H9 (cell line): ENCODE measurements at regions not wholly inside any gene's neighbourhood (a gene's known extent, or its start where the extent isn't known, plus 50 kb on each side); places are given as distances from the start of the nearest gene placed in this dataset.

Experiments
- DNase-seq: peaks from one replicate; pipeline ENCODE4 v3.0.0-alpha.2; 2017
- H2AFZ ChIP-seq: one replicate; pipeline ENCODE4 v1.6.1; 2013; ENCODE audit warnings: mild to moderate bottlenecking, low read length, control low read depth, moderate library complexity
- H2AK5ac ChIP-seq: 2 replicates; pipeline ENCODE4 v1.6.1; 2013; ENCODE audit warnings: low read length, control low read depth, mixed read lengths; ENCODE audit not compliant: insufficient read length
- H2BK120ac ChIP-seq: one replicate; pipeline ENCODE4 v1.6.1; 2013; ENCODE audit warnings: low read depth, mild to moderate bottlenecking, low read length, control low read depth, inconsistent platforms; ENCODE audit not compliant: poor library complexity, severe bottlenecking
- H2BK12ac ChIP-seq: 2 replicates; pipeline ENCODE4 v1.6.1; 2013; ENCODE audit warnings: low read length, control low read depth, mixed read lengths, low read depth; ENCODE audit not compliant: insufficient read length
- H2BK15ac ChIP-seq: 2 replicates; pipeline ENCODE4 v1.6.1; 2013; ENCODE audit warnings: low read depth, low read length, control low read depth
- H2BK20ac ChIP-seq: one replicate; pipeline ENCODE4 v1.6.1; 2013; ENCODE audit warnings: low read depth, mild to moderate bottlenecking, low read length, control low read depth, inconsistent platforms; ENCODE audit not compliant: poor library complexity, severe bottlenecking
- H2BK5ac ChIP-seq: 2 replicates; pipeline ENCODE4 v1.6.1; 2013; ENCODE audit warnings: low read length, control low read depth, mixed read lengths; ENCODE audit not compliant: insufficient read length
- H3K14ac ChIP-seq: 2 replicates; pipeline ENCODE4 v1.6.1; 2013; ENCODE audit warnings: low read length, control low read depth; ENCODE audit not compliant: insufficient read depth
- H3K18ac ChIP-seq: 2 replicates; pipeline ENCODE4 v1.6.1; 2013; ENCODE audit warnings: low read depth, mild to moderate bottlenecking, mixed read lengths, low read length, control low read depth; ENCODE audit not compliant: insufficient read length
- H3K23ac ChIP-seq: 2 replicates; pipeline ENCODE4 v1.6.1; 2013; ENCODE audit warnings: low read length, control low read depth, mixed read lengths, low read depth; ENCODE audit not compliant: insufficient read length
- H3K23me2 ChIP-seq: 2 replicates; pipeline ENCODE4 v1.6.1; 2013; ENCODE audit warnings: low read depth, mild to moderate bottlenecking, mixed read lengths, low read length, control low read depth; ENCODE audit not compliant: insufficient read length, poor library complexity, severe bottlenecking
- H3K27ac ChIP-seq: 2 replicates; pipeline ENCODE4 v1.5.1; 2013; ENCODE audit warnings: low read length, control low read depth, mixed read lengths, low read depth; ENCODE audit not compliant: insufficient read length
- H3K27me3 ChIP-seq: 2 replicates; pipeline ENCODE4 v1.6.1; 2013; ENCODE audit warnings: low read length, control low read depth, inconsistent platforms; ENCODE audit not compliant: insufficient read depth
- H3K4ac ChIP-seq: 2 replicates; pipeline ENCODE4 v1.6.1; 2013; ENCODE audit warnings: low read depth, mild to moderate bottlenecking, control low read depth, inconsistent platforms, low read length, moderate library complexity
- H3K4me1 ChIP-seq: 2 replicates; pipeline ENCODE4 v1.6.1; 2013; ENCODE audit warnings: low read length, control low read depth, inconsistent platforms; ENCODE audit not compliant: insufficient read depth
- H3K4me2 ChIP-seq: 2 replicates; pipeline ENCODE4 v1.6.1; 2013; ENCODE audit warnings: low read length, control low read depth, mixed read lengths; ENCODE audit not compliant: insufficient read length, insufficient read depth
- H3K56ac ChIP-seq: 2 replicates; pipeline ENCODE4 v1.6.1; 2013; ENCODE audit warnings: low read depth, mild to moderate bottlenecking, mixed read lengths, low read length, control low read depth; ENCODE audit not compliant: insufficient read length
- H3K79me1 ChIP-seq: 2 replicates; pipeline ENCODE4 v1.6.1; 2013; ENCODE audit warnings: low read depth, mild to moderate bottlenecking, moderate library complexity, low read length, control low read depth, inconsistent platforms; ENCODE audit not compliant: insufficient read depth, poor library complexity, severe bottlenecking
- H3K79me2 ChIP-seq: 2 replicates; pipeline ENCODE4 v1.6.1; 2013; ENCODE audit warnings: low read length, control low read depth, inconsistent platforms; ENCODE audit not compliant: insufficient read depth
- H3K9ac ChIP-seq: 2 replicates; pipeline ENCODE4 v1.6.1; 2013; ENCODE audit warnings: low read length, control low read depth, mixed read lengths; ENCODE audit not compliant: insufficient read length; ENCODE audit errors: extremely low read depth
- H3K9me3 ChIP-seq: one replicate; pipeline ENCODE4 v1.6.1; 2013; ENCODE audit warnings: low read depth, low read length, inconsistent platforms; ENCODE audit not compliant: control insufficient read depth
- H3T11ph ChIP-seq: one replicate; pipeline ENCODE4 v1.6.1; 2013; ENCODE audit warnings: mild to moderate bottlenecking, low read length, control low read depth, inconsistent platforms
- H4K20me1 ChIP-seq: one replicate; pipeline ENCODE4 v1.6.1; 2013; ENCODE audit not compliant: control insufficient read depth, insufficient read length, insufficient read depth
- H4K5ac ChIP-seq: 2 replicates; pipeline ENCODE4 v1.6.1; 2013; ENCODE audit warnings: low read depth, mild to moderate bottlenecking, mixed read lengths, low read length, control low read depth; ENCODE audit not compliant: insufficient read length
- H4K8ac ChIP-seq: replicated peaks from 2 replicates; pipeline ENCODE4 v1.6.1; 2013; ENCODE audit warnings: low read length, control low read depth, mixed read lengths, low read depth; ENCODE audit not compliant: insufficient read length
- H4K91ac ChIP-seq: 2 replicates; pipeline ENCODE4 v1.6.1; 2013; ENCODE audit warnings: low read depth, mild to moderate bottlenecking, moderate library complexity, mixed read lengths, low read length, control low read depth; ENCODE audit not compliant: insufficient read length
- H3K27ac Mint-ChIP-seq, 3 experiments: 2 replicates in 2 of 3; 3 replicates in 1 of 3; pipeline ENCODE4 v1.8.0; 2020 to 2021; ENCODE audit warnings: mixed read lengths in 3 of 3, mild to moderate bottlenecking in 1 of 3, moderate library complexity in 1 of 3
- H3K27me3 Mint-ChIP-seq: 2 replicates; pipeline ENCODE4 v1.8.0; 2021; ENCODE audit warnings: low read depth, mild to moderate bottlenecking, moderate library complexity, mixed read lengths
- H3K36me3 Mint-ChIP-seq, 3 experiments: 2 replicates in 2 of 3; 3 replicates in 1 of 3; pipeline ENCODE4 v1.8.0; 2020 to 2021; ENCODE audit warnings: low read depth in 3 of 3, mixed read lengths in 3 of 3; ENCODE audit not compliant: insufficient read depth in 1 of 3
- H3K4me1 Mint-ChIP-seq, 2 experiments: 2 replicates each; pipeline ENCODE4 v1.8.0; 2020; ENCODE audit warnings: mixed read lengths in 2 of 2
- H3K4me3 Mint-ChIP-seq, 2 experiments: 2 replicates in 1 of 2; 3 replicates in 1 of 2; pipeline ENCODE4 v1.8.0; 2020 to 2021; ENCODE audit warnings: mild to moderate bottlenecking in 2 of 2, mixed read lengths in 2 of 2, moderate library complexity in 1 of 2
- H3K9me3 Mint-ChIP-seq, 2 experiments: 2 replicates in 1 of 2; 3 replicates in 1 of 2; pipeline ENCODE4 v1.8.0; 2020; ENCODE audit warnings: mild to moderate bottlenecking in 2 of 2, mixed read lengths in 2 of 2, moderate library complexity in 1 of 2
- CTCF ChIP-seq: fragments of 200-600 bp; sonication (generic); conservative IDR thresholded peaks from 3 replicates; pipeline ENCODE4 v1.8.0; 2021; ENCODE audit warnings: antibody characterized with exemption, mild to moderate bottlenecking
- WGBS: extraction: QIAGEN DNeasy Blood & Tissue Kit; methylation state at CpG from one replicate; pipeline ENCODE4 v1.1.7; 2013; ENCODE audit warnings: missing lambda C conversion rate, low lambda C conversion rate, mixed read lengths; ENCODE audit not compliant: insufficient read length; ENCODE audit errors: extremely low coverage; 5-methylcytosine and 5-hydroxymethylcytosine counted together

- Histone ChIP-seq H3K27me3 (no peaks in the 10 kb centered on the region), H2BK5ac (no peak overlapping the region), H2BK120ac (no peak overlapping the region), H3T11ph (no peak overlapping the region), H3K9ac (no peak overlapping the region), H3K79me1 (no peaks in the 10 kb centered on the region), H3K79me2 (no peaks in the 10 kb centered on the region), H3K4me2 (no peak overlapping the region), H3K14ac (no peak overlapping the region), H3K27ac (no peak overlapping the region), H3K4ac (no peak overlapping the region), H2BK12ac (no peak overlapping the region), H3K18ac (no peak overlapping the region), H4K8ac (no peak overlapping the region), H3K56ac (no peak overlapping the region), H2BK20ac (no peak overlapping the region), H3K23ac (no peak overlapping the region), H2AK5ac (no peak overlapping the region), H3K23me2 (no peaks in the 10 kb centered on the region), H3K4me1 (no peaks in the 10 kb centered on the region), H4K91ac (no peak overlapping the region), H2BK15ac (no peak overlapping the region), H3K9me3 (no peaks in the 10 kb centered on the region), H4K5ac (no peak overlapping the region), H4K20me1 (no peaks in the 10 kb centered on the region), H2AFZ (no peak overlapping the region)
- Mint-ChIP-seq H3K27me3 (no peaks in the 10 kb centered on the region), H3K4me3 (no peak overlapping the region), H3K9me3 (no peaks in the 10 kb centered on the region; a peak in 2 of 5 replicates), H3K36me3 (no peaks in the 10 kb centered on the region), H3K4me1 (no peaks in the 10 kb centered on the region), H3K27ac (no peak overlapping the region)
- no CpG with 5 or more reads among the region's 2 CpGs for WGBS
- TF ChIP-seq CTCF = no peak
- no peak for DNase-seq
Observed at GRCh38 chr6:65984089-65984488, 277.1 kb upstream of the EYS start.
